ENCODE measurements at regions not wholly inside any gene's neighbourhood (a gene's known extent, or its start where the extent isn't known, plus 50 kb on each side); places are given as distances from the start of the nearest gene placed in this dataset.

- TF ChIP-seq CTCF (IDR thresholded peaks at IDR 0.05; ENCODE audit: low read depth, low read length) (no peak), POLR2A (IDR thresholded peaks at IDR 0.05; ENCODE audit: extremely low read depth, insufficient read length) (no peak), MAX (IDR thresholded peaks at IDR 0.05; ENCODE audit: low read depth, low read length) (no peak)
Measured at GRCh38 chr18:2480536-2480935, 90.8 kb downstream of the METTL4 start.
